ENCODE measurements at regions not wholly inside any gene's neighbourhood (a gene's known extent, or its start where the extent isn't known, plus 50 kb on each side); places are given as distances from the start of the nearest gene placed in this dataset.

GRCh38 chr18:78768656-78769501 lies 210.7 kb upstream of the SALL3 start:
- TF ChIP-seq CTCF (IDR thresholded peaks at IDR 0.05): no peak
- TF ChIP-seq POLR2A (IDR thresholded peaks at IDR 0.05): no peak
